ENCODE measurements at regions not wholly inside any gene's neighbourhood (a gene's known extent, or its start where the extent isn't known, plus 50 kb on each side); places are given as distances from the start of the nearest gene placed in this dataset.

- no peak for TF ChIP-seq EZH2 (IDR thresholded peaks at IDR 0.05)
- no peak for TF ChIP-seq FOXP2 (optimal IDR thresholded peaks at IDR 0.05; ENCODE audit: control extremely low read depth, extremely low read length, insufficient read depth)
Measured at GRCh38 chr12:82209533-82209932, 148.7 kb downstream of the CCDC59 start.
